HS-27A (cell line): ENCODE measurements at regions not wholly inside any gene's neighbourhood (a gene's known extent, or its start where the extent isn't known, plus 50 kb on each side); places are given as distances from the start of the nearest gene placed in this dataset.
"Not testable (repeated sequence)": the region's sequence is repeated elsewhere in the genome, so short reads cannot be mapped to it uniquely, and the experiment has no call there.

Experiments used
- DNase-seq: peaks from one replicate; pipeline ENCODE4 v3.0.0-alpha.2; 2012; ENCODE audit warnings: low read depth, missing footprints

- no peak for DNase-seq
These were observed 121.6 kb upstream of the ZNF92 start for GRCh38 chr7:65251851-65252620.

GRCh38 chr7:65250697-65251395 lies 122.8 kb upstream of the ZNF92 start:
- DNase-seq = no peak

- no peak for DNase-seq
These were observed 123.4 kb upstream of the ZNF92 start for GRCh38 chr7:65250216-65250615.

GRCh38 chr7:65247491-65247890 lies 126.2 kb upstream of the ZNF92 start:
- no peak for DNase-seq

GRCh38 chr7:65239707-65240352 lies 133.8 kb upstream of the ZNF92 start:
- DNase-seq = no peak

GRCh38 chr7:65239324-65239706 lies 134.3 kb upstream of the ZNF92 start:
- DNase-seq = no peak

- no peak for DNase-seq
These were observed 134.9 kb upstream of the ZNF92 start for GRCh38 chr7:65238785-65239184.

- DNase-seq = no peak
These were observed 138.1 kb upstream of the ZNF92 start for GRCh38 chr7:65235586-65235985.

GRCh38 chr7:65233409-65234034 lies 140.1 kb upstream of the ZNF92 start:
- no peak for DNase-seq

GRCh38 chr7:65230231-65230630 lies 143.4 kb upstream of the ZNF92 start:
- DNase-seq = no peak

- no peak for DNase-seq
These were observed 148.1 kb upstream of the ZNF92 start for GRCh38 chr7:65225422-65226006.

- DNase-seq = no peak
These were observed 151.0 kb upstream of the ZNF92 start for GRCh38 chr7:65222655-65223054.

- no peak for DNase-seq
These were observed 152.0 kb upstream of the ZNF92 start for GRCh38 chr7:65221683-65222082.

GRCh38 chr7:65219623-65220022 lies 154.0 kb upstream of the ZNF92 start:
- no peak for DNase-seq

GRCh38 chr7:65216469-65216868 lies 157.2 kb upstream of the ZNF92 start:
- DNase-seq = no peak

- DNase-seq = not testable (repeated sequence)
These were observed 160.4 kb upstream of the ZNF92 start for GRCh38 chr7:65213260-65213659.

- not testable (repeated sequence) for DNase-seq
These were observed 174.4 kb upstream of the ZNF92 start for GRCh38 chr7:65199221-65199620.

GRCh38 chr7:65193334-65194058 lies 180.2 kb upstream of the ZNF92 start:
- DNase-seq = not testable (repeated sequence)

- DNase-seq = not testable (repeated sequence)
These were observed 170.6 kb upstream of the ERV3-1 start for GRCh38 chr7:65177041-65177440.

GRCh38 chr7:65150105-65150504 lies 143.6 kb upstream of the ERV3-1 start:
- not testable (repeated sequence) for DNase-seq

- DNase-seq = not testable (repeated sequence)
These were observed 139.8 kb upstream of the ERV3-1 start for GRCh38 chr7:65146118-65146914.
